Stomach (tissue), 8 donors: ENCODE measurements at regions not wholly inside any gene's neighbourhood (a gene's known extent, or its start where the extent isn't known, plus 50 kb on each side); places are given as distances from the start of the nearest gene placed in this dataset.

Experiments
- DNase-seq, 2 donors: peaks; one replicate each; pipeline versions ENCODE4 v3.0.0 to v3.0.0-alpha.2; 2013 to 2019
- H3K27ac ChIP-seq, 5 donors: fragments of 200-600 bp in 4 of 5; sonication (generic) in 4 of 5; one replicate each; pipeline ENCODE4 v1.5.1; 2013 to 2019; ENCODE audit warnings: mild to moderate bottlenecking in 1 of 5, moderate library complexity in 1 of 5
- H3K27me3 ChIP-seq, 3 donors: fragments of 200-600 bp; sonication (generic); one replicate each; pipeline ENCODE4 v1.5.1; 2017 to 2019; ENCODE audit warnings: mixed run types in 1 of 3
- H3K36me3 ChIP-seq, 4 donors: fragments of 200-600 bp; sonication (generic); 1 replicate in 3 of 4; 2 replicates in 1 of 4; pipeline ENCODE4 v1.5.1; 2016 to 2019
- H3K4me1 ChIP-seq, 4 donors: fragments of 200-600 bp; sonication (generic); one replicate each; pipeline ENCODE4 v1.5.1; 2016 to 2019
- H3K4me3 ChIP-seq, 4 donors: fragments of 200-600 bp; sonication (generic) in 3 of 4; one replicate each; pipeline ENCODE4 v1.5.1; 2016 to 2019; ENCODE audit warnings: mild to moderate bottlenecking in 1 of 4
- H3K9me3 ChIP-seq, 4 donors: fragments of 200-600 bp; sonication (generic); one replicate each; pipeline ENCODE4 v1.5.1; 2016 to 2019
- CTCF ChIP-seq, 7 experiments: fragments of 450-650 bp in 4 of 7; fragments of 200-600 bp in 3 of 7; sonication (generic) in 3 of 7; IDR thresholded peaks; one replicate each; pipeline ENCODE4 v1.5.1; 2016 to 2019; ENCODE audit warnings: antibody characterized with exemption in 7 of 7, control low read depth in 2 of 7, mild to moderate bottlenecking in 1 of 7
- EP300 ChIP-seq: sonication (generic); formaldehyde crosslinking; IDR thresholded peaks from one replicate; pipeline ENCODE4 v1.6.1; 2017; ENCODE audit warnings: antibody characterized with exemption
- POLR2A ChIP-seq, 4 donors: fragments of 450-650 bp; IDR thresholded peaks; one replicate each; pipeline ENCODE4 v1.6.1; 2016; ENCODE audit warnings: antibody characterized with exemption in 4 of 4, control low read depth in 2 of 4, mild to moderate bottlenecking in 1 of 4, moderate library complexity in 1 of 4
- POLR2AphosphoS5 ChIP-seq, 3 donors: sonication (generic); formaldehyde crosslinking; IDR thresholded peaks; one replicate each; pipeline ENCODE4 v1.6.1; 2016; ENCODE audit warnings: antibody characterized with exemption in 3 of 3
- WGBS, 5 donors: extraction: QIAGEN DNeasy Blood & Tissue Kit in 3 of 5; methylation state at CpG; one replicate each; pipeline versions ENCODE4 v1.1.5 to v1.1.7; 2013 to 2018; 5-methylcytosine and 5-hydroxymethylcytosine counted together
- intact Hi-C: fragments of 100-400 bp; cut with DNase I; formaldehyde crosslinking; loops from one replicate; pipeline ENCODE4 v1.15.1; 2023; ENCODE audit warnings: low total_unique reads
- donor health status: healthy with polysubstance abuse.
- donor health status: Bipolar disorder and iron deficiency.
- donor health status: healthy.

GRCh38 chr3:96354106-96354505 lies 460.3 kb upstream of the EPHA6 start:
- no peak overlapping the region for H3K27ac ChIP-seq
- no peaks in the 10 kb centered on the region for H3K27me3 ChIP-seq
- H3K36me3 ChIP-seq: no peaks in the 10 kb centered on the region
- DNase-seq: no peak
- WGBS, 5 donors: 79 to 93% (median 79%) methylated on average over 2 of the region's 2 CpGs
- no peak overlapping the region for H3K4me3 ChIP-seq
- peaks cover 0 to 6% (median 0%) of the 10 kb centered on the region in 4 donors for H3K9me3 ChIP-seq
- intact Hi-C loops: no loop called here
- TF ChIP-seq POLR2A (IDR thresholded peaks at IDR 0.05) (no peak), EP300 (no peak), CTCF (IDR thresholded peaks at IDR 0.05) (no peak), POLR2AphosphoS5 (IDR thresholded peaks at IDR 0.05) (no peak)
- no peaks in the 10 kb centered on the region for H3K4me1 ChIP-seq

- TF ChIP-seq POLR2AphosphoS5 (IDR thresholded peaks at IDR 0.05) (no peak), CTCF (IDR thresholded peaks at IDR 0.05) (no peak), POLR2A (IDR thresholded peaks at IDR 0.05) (no peak)
- peaks cover 0 to 6% (median 0%) of the 10 kb centered on the region in 4 donors for H3K9me3 ChIP-seq
- intact Hi-C loops: no loop called here
Observed at GRCh38 chr3:96354742-96355141, 459.7 kb upstream of the EPHA6 start.

GRCh38 chr3:96361241-96361640 lies 453.2 kb upstream of the EPHA6 start:
- no peak overlapping the region for H3K4me3 ChIP-seq
- no peak overlapping the region for H3K27ac ChIP-seq
- no peaks in the 10 kb centered on the region for H3K36me3 ChIP-seq
- peaks cover 0 to 4% (median under 1%) of the 10 kb centered on the region in 4 donors for H3K9me3 ChIP-seq
- no peaks in the 10 kb centered on the region for H3K27me3 ChIP-seq
- DNase-seq: no peak
- intact Hi-C loops: no loop called here
- 74 to 83% (median 80%) methylated on average over 1 of the region's 1 CpG for WGBS, 5 donors
- TF ChIP-seq POLR2AphosphoS5 (IDR thresholded peaks at IDR 0.05): no peak
- no peak for TF ChIP-seq CTCF (IDR thresholded peaks at IDR 0.05)
- no peak for TF ChIP-seq EP300
- TF ChIP-seq POLR2A (IDR thresholded peaks at IDR 0.05): no peak
- H3K4me1 ChIP-seq: no peaks in the 10 kb centered on the region

More at GRCh38 chr3:96354742-96355141, 459.7 kb upstream of the EPHA6 start:
- H3K4me1 ChIP-seq: no peaks in the 10 kb centered on the region
- DNase-seq: no peak
- no peak overlapping the region for H3K4me3 ChIP-seq
- H3K27ac ChIP-seq: no peak overlapping the region
- no peaks in the 10 kb centered on the region for H3K36me3 ChIP-seq
- no peaks in the 10 kb centered on the region for H3K27me3 ChIP-seq

GRCh38 chr3:96370637-96371036 lies 443.8 kb upstream of the EPHA6 start:
- Histone ChIP-seq H3K27ac (no peak overlapping the region), H3K4me3 (no peak overlapping the region), H3K36me3 (no peaks in the 10 kb centered on the region), H3K9me3 (peaks cover 0 to 5% (median 0%) of the 10 kb centered on the region in 4 donors), H3K27me3 (no peaks in the 10 kb centered on the region), H3K4me1 (no peaks in the 10 kb centered on the region)
- DNase-seq: no peak
- TF ChIP-seq CTCF (IDR thresholded peaks at IDR 0.05): no peak
- TF ChIP-seq EP300: no peak
- no peak for TF ChIP-seq POLR2AphosphoS5 (IDR thresholded peaks at IDR 0.05)
- TF ChIP-seq POLR2A (IDR thresholded peaks at IDR 0.05): no peak
- intact Hi-C loops: no loop called here
